Effector CD4-positive, alpha-beta T cell (primary cell): ENCODE measurements at regions not wholly inside any gene's neighbourhood (a gene's known extent, or its start where the extent isn't known, plus 50 kb on each side); places are given as distances from the start of the nearest gene placed in this dataset.

Experiments
- DNase-seq: peaks from one replicate; pipeline ENCODE4 v3.0.0-alpha.2; 2020

GRCh38 chr1:239603530-239603929 is 217.2 kb downstream of the CHRM3 start:
- DNase-seq = no peak

- DNase-seq = no peak
Measured at GRCh38 chr1:239606850-239607400, 220.6 kb downstream of the CHRM3 start.

- no peak for DNase-seq
Measured at GRCh38 chr1:239608469-239608868, 222.1 kb downstream of the CHRM3 start.

GRCh38 chr1:239612379-239612778 is 226.0 kb downstream of the CHRM3 start:
- no peak for DNase-seq

- no peak for DNase-seq
Measured at GRCh38 chr1:239616673-239617072, 230.3 kb downstream of the CHRM3 start.

DNA sequence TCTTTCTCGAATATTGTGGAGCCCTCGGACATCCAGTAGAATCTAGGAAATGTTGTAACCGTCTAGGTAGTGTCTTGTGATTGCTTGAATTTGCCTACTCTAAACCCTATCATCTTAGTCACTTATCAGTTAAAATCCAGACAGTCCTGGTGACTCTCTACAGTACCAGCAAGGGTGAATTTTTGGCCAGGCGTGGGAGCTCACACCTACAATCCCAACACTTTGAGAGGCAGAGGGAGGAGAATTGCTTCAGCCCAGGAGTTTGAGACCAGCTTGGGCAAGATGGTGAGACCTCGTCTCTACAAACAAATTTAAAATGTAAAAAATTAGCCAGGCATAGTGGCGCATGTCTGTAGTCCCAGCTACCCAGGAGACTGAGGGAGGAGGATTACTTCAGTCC is 230.9 kb downstream of the CHRM3 start:
- no peak for DNase-seq

- DNase-seq = no peak
Measured at GRCh38 chr1:239617731-239618130, 231.4 kb downstream of the CHRM3 start.

DNA sequence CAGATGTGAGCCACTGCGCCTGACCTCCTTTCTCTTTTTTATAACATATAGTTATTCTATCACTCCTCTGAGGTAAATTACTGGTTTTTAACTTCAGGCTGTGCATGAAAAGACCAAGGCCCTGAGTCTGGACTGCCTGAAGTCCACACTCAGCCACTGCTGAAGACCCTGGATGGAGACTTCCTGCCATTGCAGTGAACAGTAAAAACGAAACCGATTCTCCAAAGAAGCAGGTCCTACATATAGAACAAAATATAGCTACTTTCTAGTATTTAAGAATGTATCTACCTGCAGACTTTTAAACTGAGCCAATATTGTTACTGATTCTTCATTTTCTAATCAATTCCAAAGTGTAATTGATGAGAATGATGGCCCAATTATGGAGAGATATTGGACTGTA is 232.8 kb downstream of the CHRM3 start:
- no peak for DNase-seq

GRCh38 chr1:239630767-239631166 is 244.4 kb downstream of the CHRM3 start:
- DNase-seq = no peak

GRCh38 chr1:239633432-239633831 is 247.1 kb downstream of the CHRM3 start:
- no peak for DNase-seq

GRCh38 chr1:239635276-239635675 is 248.9 kb downstream of the CHRM3 start:
- DNase-seq = no peak

DNA sequence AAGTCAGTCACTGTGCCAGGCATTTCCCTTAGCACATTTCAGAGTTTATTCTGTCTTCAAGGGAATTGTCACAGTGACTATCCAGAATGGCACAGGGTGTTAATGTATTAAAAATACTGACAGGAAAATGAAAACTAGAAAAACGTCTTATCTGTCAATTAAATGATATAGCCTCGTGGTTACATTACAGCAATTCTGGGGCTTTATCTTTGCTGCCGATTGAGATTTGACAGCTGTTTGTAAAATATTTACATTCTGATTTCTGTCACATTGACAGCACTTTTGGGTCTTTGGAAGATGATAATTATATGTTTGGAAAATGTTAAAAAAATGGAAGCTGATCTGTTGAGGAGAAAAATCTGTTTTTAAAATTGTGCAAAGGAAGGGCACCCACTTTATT is 250.0 kb downstream of the CHRM3 start:
- DNase-seq = no peak

DNA sequence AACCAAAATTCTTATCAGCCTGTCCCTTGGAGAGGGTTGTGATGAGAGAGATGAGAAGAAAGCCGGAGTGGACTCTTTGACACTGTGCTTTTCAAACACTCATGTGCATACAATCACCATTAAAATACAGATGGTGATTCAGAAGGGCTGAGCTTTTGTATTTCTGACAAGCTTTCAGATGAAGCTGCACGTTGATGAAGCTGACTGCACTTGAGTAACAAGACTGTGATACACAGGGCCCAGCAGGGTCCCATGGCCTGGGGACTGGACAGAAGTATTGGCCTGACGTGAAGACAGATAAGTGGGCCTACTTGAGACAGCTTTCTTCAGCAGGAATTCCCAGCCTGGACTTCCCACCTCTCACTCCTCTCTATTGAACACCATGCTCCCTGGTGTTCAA is 258.2 kb downstream of the CHRM3 start:
- no peak for DNase-seq

DNA sequence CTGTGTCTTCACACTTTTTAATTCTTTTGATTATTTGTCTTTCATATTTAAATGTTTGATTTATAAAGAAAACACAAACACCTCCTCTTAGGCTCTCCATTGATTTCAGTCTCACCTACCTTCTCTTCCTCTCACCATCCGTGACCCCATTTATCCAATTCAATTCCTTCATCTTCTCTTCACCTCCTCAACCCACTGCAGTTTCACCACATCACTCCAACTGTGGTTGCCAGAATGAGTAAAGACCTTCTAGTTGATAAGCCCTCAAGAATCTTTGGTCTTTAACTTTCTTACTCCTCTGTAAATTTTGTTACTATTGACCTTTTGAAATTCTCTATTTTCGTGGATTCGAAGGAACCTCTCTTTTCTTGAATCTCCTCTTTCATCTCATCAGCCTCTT is 260.7 kb downstream of the CHRM3 start:
- DNase-seq = no peak

- no peak for DNase-seq
Measured at GRCh38 chr1:239647964-239648632, 261.7 kb downstream of the CHRM3 start.

GRCh38 chr1:239655023-239655422 is 268.7 kb downstream of the CHRM3 start:
- no peak for DNase-seq

DNA sequence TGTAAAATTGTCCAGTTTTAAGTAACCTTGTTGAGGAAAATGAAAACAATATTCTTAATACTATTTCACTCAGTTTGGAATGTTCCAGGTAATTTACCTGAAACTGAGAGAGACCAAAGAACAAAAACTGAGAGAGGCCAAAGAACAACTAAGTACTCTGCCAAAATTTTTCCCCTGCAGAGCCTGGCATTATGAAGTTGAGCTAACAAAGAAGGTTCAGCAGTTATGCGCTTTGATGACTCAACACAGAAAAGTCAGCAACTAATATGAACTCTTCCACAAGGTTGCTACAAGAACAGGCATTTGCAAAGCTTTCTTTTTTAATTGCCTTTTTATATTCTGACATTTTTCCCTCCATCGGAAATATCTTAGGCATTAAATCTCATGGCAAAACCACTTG is 270.9 kb downstream of the CHRM3 start:
- DNase-seq = no peak

- DNase-seq = no peak
Measured at GRCh38 chr1:239662950-239663349, 276.6 kb downstream of the CHRM3 start.

DNA sequence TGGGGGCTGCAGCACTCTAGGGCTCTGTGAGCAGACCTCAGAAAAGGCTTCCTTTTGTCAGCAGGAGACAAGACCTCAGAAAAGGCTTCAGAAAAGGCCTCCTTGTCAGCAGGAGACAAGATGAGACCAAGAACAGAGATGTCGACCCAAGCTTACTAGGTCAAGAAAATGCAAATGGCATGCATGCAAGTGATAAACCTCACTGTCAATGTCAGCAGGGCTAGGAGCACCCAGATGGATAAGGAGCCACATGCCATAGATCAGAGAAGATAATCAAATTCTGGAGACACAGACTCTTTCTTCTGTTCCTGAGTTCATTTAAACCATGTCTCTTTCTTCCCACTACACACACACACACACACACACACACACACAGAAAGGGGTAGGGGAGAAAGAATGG is 285.9 kb downstream of the CHRM3 start:
- DNase-seq = no peak

GRCh38 chr1:239675735-239676134 is 289.4 kb downstream of the CHRM3 start:
- DNase-seq = no peak

DNA sequence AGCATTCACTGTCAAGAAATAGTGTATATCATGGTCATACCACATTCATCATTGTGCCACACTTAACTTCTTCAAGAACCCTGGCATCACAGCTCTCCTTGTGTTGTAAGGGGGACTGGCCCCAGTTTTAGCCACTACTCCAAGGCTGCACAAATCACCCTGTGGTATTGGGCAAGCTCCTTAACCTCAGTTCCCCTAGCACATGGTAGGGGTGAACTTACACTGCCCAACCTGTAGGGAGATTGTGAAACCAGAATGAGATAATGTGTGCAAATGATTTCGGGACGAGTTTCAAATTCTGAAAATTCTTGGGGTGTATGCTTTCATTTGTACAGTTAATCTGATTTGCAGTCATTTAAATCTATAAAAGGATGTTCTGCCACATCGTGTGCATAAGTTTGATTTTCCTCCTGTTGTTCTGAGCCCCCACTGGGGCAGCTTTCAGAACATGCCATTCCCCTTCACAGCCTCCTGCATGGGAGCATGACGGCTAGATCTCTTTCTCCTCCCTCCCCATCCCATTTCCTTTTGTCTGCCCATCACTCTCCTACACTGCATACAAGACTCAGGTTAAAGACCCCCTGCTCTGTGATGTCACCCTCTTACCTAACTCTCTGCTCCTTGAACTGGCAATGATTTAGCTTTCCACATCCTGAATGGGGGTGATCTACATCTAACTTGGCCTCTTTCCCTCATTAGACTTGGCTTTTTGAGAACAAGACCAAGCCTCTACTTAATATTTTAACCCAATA is 290.3 kb downstream of the CHRM3 start:
- DNase-seq = no peak

- no peak for DNase-seq
Measured at GRCh38 chr1:239677362-239677761, 291.0 kb downstream of the CHRM3 start.

- no peak for DNase-seq
Measured at GRCh38 chr1:239678181-239678580, 291.8 kb downstream of the CHRM3 start.

DNA sequence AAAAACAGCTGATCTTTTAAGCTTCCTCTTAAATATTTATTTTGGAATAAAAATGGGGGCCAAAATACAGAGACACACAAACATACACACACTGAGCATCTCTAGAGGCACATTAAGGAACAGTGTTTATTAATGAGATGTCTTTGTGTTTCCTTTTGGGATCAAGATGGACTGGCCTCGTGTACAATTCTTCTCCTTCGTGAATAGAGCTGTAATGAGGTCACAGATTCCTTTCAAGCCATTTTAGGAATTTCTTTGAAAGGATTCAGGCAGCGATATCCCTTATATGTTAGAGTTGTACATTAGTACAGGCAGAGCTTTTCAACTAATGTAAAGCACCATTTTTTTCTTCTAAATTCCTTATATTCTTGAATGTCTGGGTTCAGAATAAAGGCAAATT is 295.7 kb downstream of the CHRM3 start:
- no peak for DNase-seq
